Glutamatergic neuron (in vitro differentiated cells): ENCODE measurements at regions not wholly inside any gene's neighbourhood (a gene's known extent, or its start where the extent isn't known, plus 50 kb on each side); places are given as distances from the start of the nearest gene placed in this dataset.

Source experiments
- DNase-seq: peaks from one replicate; pipeline ENCODE4 v3.0.0; 2022
- H3K27ac Mint-ChIP-seq: one replicate; pipeline ENCODE4 v1.8.0; 2020; ENCODE audit warnings: mild to moderate bottlenecking, mixed read lengths, inconsistent platforms; ENCODE audit not compliant: unreplicated experiment
- H3K27me3 Mint-ChIP-seq: one replicate; pipeline ENCODE4 v1.8.0; 2020; ENCODE audit warnings: mild to moderate bottlenecking, moderate library complexity, mixed read lengths, inconsistent platforms; ENCODE audit not compliant: unreplicated experiment
- H3K36me3 Mint-ChIP-seq: one replicate; pipeline ENCODE4 v1.8.0; 2020; ENCODE audit warnings: mild to moderate bottlenecking, mixed read lengths, inconsistent platforms; ENCODE audit not compliant: unreplicated experiment
- H3K4me1 Mint-ChIP-seq: one replicate; pipeline ENCODE4 v1.8.0; 2020; ENCODE audit warnings: mild to moderate bottlenecking, low read depth, mixed read lengths, inconsistent platforms; ENCODE audit not compliant: unreplicated experiment
- H3K4me3 Mint-ChIP-seq: one replicate; pipeline ENCODE4 v1.8.0; 2020; ENCODE audit warnings: mild to moderate bottlenecking, mixed read lengths, inconsistent platforms; ENCODE audit not compliant: unreplicated experiment
- H3K9me3 Mint-ChIP-seq: one replicate; pipeline ENCODE4 v1.8.0; 2020; ENCODE audit warnings: mild to moderate bottlenecking, moderate library complexity, mixed read lengths, inconsistent platforms; ENCODE audit not compliant: unreplicated experiment
- TF ChIP-seq, protein P1 (sequence below): fragments of 200-600 bp; sonication (generic); IDR thresholded peaks from one replicate; pipeline ENCODE4 v1.5.0; 2021; ENCODE audit not compliant: partially characterized antibody, unreplicated experiment

DNA sequence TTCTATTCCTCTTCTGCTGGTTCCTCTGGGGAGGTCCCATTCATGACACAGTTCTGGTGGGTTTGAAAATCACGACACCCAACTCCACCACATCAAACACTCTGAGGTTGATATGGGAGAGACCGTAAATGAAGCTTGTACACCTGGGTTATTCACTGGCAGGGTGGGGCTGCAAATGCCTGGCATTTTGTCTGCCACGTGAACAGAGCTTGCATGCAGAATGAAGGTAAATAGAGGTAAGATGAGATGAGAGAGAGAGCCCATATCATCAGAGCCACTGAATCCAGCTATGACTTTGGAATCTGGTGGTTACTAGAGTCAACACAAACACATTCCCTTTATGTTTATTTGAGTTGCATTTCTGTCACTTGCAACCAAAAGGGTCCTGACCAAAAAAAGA, 97.4 kb downstream of the BANF2 start:
- Mint-ChIP-seq H3K9me3 (peaks cover 2% of the 10 kb centered on the region), H3K36me3 (peaks cover 4% of the 10 kb centered on the region), H3K27me3 (peaks cover 7% of the 10 kb centered on the region), H3K27ac (no peak overlapping the region), H3K4me3 (no peak overlapping the region), H3K4me1 (no peaks in the 10 kb centered on the region)
- DNase-seq = no peak
- TF ChIP-seq, protein P1, sequence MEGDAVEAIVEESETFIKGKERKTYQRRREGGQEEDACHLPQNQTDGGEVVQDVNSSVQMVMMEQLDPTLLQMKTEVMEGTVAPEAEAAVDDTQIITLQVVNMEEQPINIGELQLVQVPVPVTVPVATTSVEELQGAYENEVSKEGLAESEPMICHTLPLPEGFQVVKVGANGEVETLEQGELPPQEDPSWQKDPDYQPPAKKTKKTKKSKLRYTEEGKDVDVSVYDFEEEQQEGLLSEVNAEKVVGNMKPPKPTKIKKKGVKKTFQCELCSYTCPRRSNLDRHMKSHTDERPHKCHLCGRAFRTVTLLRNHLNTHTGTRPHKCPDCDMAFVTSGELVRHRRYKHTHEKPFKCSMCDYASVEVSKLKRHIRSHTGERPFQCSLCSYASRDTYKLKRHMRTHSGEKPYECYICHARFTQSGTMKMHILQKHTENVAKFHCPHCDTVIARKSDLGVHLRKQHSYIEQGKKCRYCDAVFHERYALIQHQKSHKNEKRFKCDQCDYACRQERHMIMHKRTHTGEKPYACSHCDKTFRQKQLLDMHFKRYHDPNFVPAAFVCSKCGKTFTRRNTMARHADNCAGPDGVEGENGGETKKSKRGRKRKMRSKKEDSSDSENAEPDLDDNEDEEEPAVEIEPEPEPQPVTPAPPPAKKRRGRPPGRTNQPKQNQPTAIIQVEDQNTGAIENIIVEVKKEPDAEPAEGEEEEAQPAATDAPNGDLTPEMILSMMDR = no peak

DNA sequence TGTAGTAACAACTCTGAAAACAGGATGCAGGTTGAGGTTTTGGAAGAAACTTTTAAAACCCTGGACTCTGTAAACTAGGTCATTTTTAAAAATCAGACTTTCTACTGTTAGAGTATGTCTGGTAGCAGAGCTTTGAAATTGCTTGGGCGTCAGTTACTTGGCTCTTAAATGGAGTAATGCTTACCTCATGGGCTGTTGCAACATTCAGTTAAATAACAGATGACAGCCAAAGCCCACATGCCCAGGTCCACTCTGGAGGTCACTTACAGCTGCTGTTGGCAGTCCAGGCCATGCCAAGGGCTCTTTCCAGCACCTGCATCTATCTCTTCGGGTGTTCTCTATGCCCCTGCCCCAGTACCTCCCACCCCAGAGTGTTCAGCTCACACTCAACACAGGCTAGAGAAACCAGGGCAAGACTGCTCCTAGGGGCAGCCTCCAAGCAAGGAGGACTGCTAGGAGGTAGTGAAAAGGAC, 96.4 kb downstream of the BANF2 start:
- peaks cover 4% of the 10 kb centered on the region for H3K36me3 Mint-ChIP-seq
- H3K4me3 Mint-ChIP-seq = no peak overlapping the region
- H3K27ac Mint-ChIP-seq = no peak overlapping the region
- DNase-seq = no peak
- peaks cover 8% of the 10 kb centered on the region for H3K27me3 Mint-ChIP-seq
- TF ChIP-seq, protein P1 = no peak
- peaks cover 2% of the 10 kb centered on the region for H3K9me3 Mint-ChIP-seq
- no peaks in the 10 kb centered on the region for H3K4me1 Mint-ChIP-seq

DNA sequence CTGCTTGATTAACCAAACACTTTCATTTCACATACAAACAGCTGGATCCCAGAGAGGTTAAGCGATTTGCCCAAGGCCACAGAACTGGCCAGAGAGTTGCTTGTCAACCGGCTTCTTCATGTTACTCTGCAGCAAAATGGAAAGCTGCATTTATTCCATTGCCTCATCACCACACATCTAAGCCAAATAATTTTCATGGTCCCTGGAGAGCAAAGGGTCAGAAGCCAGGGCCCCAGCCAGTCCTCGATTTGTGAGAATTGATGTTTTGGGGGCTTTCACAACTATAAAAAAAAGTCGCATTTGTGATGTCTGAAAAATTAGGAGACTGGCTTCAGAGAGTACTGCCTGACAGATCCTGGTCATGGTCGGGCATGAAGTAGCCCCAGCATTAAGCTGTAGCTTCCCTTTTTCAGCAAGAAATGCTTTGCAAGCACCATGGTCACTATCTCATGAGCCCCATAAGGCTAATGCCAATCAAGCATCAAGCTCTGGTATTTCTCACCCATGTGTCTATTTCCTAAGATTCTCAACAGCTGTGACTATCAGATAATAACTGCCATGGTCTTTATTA, 95.8 kb downstream of the BANF2 start:
- H3K27me3 Mint-ChIP-seq = peaks cover 8% of the 10 kb centered on the region
- TF ChIP-seq, protein P1 = no peak
- H3K9me3 Mint-ChIP-seq = peaks cover 2% of the 10 kb centered on the region
- H3K36me3 Mint-ChIP-seq = peaks cover 4% of the 10 kb centered on the region
- H3K4me3 Mint-ChIP-seq = no peak overlapping the region
- H3K4me1 Mint-ChIP-seq = no peaks in the 10 kb centered on the region
- no peak for DNase-seq
- no peak overlapping the region for H3K27ac Mint-ChIP-seq

DNA sequence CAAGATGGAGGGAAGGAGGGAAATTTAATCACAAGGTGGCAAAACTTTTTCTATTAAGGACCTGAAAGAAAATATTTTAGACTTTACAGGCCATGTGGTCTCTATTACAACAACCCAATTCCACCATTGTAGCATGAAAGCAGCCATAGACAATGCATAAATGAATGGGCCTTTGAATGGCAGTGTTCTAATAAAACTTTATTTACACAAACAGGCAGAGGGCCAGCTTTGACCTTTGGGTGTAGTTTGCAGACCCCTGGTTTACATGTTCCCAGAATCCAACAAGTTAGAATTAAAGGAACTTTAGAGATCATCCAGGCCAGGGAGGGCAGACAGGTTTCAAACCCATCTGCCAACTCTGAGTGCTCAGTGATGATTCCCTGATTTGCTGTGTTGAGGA, 95.2 kb downstream of the BANF2 start:
- H3K27ac Mint-ChIP-seq = no peak overlapping the region
- H3K27me3 Mint-ChIP-seq = peaks cover 8% of the 10 kb centered on the region
- H3K9me3 Mint-ChIP-seq = peaks cover 2% of the 10 kb centered on the region
- H3K36me3 Mint-ChIP-seq = peaks cover 4% of the 10 kb centered on the region
- TF ChIP-seq, protein P1 = no peak
- no peak overlapping the region for H3K4me3 Mint-ChIP-seq
- no peaks in the 10 kb centered on the region for H3K4me1 Mint-ChIP-seq
- no peak for DNase-seq

DNA sequence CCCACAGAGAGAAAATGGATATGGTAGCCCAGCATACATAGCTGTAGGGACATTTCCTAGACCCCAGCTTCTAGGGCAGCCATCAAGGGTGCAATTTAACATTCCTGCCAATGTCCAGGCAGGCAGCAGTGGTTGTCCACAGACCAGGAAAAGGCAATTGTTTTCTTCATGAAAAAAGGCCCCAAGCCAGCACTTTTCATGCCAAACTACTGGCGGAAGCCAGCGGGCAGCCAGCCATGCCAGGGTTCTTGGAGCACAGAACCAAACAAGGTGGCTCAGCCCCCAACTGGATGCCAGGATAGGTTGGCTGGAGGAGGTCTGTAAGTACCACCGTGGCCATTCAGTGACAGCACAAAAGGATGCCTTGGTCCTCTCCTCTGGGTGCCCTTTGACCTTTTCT, 94.6 kb downstream of the BANF2 start:
- peaks cover 2% of the 10 kb centered on the region for H3K9me3 Mint-ChIP-seq
- no peak overlapping the region for H3K4me3 Mint-ChIP-seq
- peaks cover 4% of the 10 kb centered on the region for H3K36me3 Mint-ChIP-seq

More for the DNA sequence above, 94.6 kb downstream of the BANF2 start:
- no peaks in the 10 kb centered on the region for H3K4me1 Mint-ChIP-seq
- TF ChIP-seq, protein P1 = no peak
- no peak overlapping the region for H3K27ac Mint-ChIP-seq
- H3K27me3 Mint-ChIP-seq = peaks cover 8% of the 10 kb centered on the region
- no peak for DNase-seq
